Loucy (cell line): ENCODE measurements at regions not wholly inside any gene's neighbourhood (a gene's known extent, or its start where the extent isn't known, plus 50 kb on each side); places are given as distances from the start of the nearest gene placed in this dataset.

Experiments used
- EZH2phosphoT487 ChIP-seq: fragments of 200-600 bp; IDR thresholded peaks from 2 replicates; pipeline ENCODE4 v1.6.1; 2018; ENCODE audit warnings: antibody characterized with exemption, mild to moderate bottlenecking, moderate library complexity, borderline replicate concordance
- TF ChIP-seq, protein P1 (sequence below): fragments of 200-600 bp; sonication (generic); conservative IDR thresholded peaks from 2 replicates; pipeline ENCODE4 v1.5.1; 2014; ENCODE audit warnings: mild to moderate bottlenecking, antibody characterized with exemption, low read length

DNA sequence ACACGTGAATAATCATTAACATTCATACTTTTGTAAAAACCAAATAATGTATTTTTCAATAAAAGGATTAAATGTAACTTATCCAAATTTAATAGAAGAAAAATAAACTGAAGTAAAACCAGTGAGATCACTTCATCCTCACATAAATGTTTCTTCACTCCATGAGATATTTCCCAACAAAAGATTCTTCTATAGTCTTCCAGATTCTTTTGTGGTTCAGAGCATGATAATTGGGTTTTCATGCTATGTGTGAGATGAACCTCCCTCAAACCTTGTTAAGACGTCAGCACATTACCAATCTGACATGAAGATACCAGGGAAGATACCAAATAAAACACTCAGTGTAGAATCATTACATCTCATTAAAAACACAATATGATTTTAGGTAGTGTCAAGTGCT lies 62.9 kb upstream of the OXGR1 start:
- TF ChIP-seq, protein P1, sequence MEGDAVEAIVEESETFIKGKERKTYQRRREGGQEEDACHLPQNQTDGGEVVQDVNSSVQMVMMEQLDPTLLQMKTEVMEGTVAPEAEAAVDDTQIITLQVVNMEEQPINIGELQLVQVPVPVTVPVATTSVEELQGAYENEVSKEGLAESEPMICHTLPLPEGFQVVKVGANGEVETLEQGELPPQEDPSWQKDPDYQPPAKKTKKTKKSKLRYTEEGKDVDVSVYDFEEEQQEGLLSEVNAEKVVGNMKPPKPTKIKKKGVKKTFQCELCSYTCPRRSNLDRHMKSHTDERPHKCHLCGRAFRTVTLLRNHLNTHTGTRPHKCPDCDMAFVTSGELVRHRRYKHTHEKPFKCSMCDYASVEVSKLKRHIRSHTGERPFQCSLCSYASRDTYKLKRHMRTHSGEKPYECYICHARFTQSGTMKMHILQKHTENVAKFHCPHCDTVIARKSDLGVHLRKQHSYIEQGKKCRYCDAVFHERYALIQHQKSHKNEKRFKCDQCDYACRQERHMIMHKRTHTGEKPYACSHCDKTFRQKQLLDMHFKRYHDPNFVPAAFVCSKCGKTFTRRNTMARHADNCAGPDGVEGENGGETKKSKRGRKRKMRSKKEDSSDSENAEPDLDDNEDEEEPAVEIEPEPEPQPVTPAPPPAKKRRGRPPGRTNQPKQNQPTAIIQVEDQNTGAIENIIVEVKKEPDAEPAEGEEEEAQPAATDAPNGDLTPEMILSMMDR: no peak
- TF ChIP-seq EZH2phosphoT487: no peak
